SU-DHL-6 (cell line): ENCODE measurements at regions not wholly inside any gene's neighbourhood (a gene's known extent, or its start where the extent isn't known, plus 50 kb on each side); places are given as distances from the start of the nearest gene placed in this dataset.

Experiments used
- CTCF ChIP-seq: fragments of 200-600 bp; sonication (generic); IDR thresholded peaks from one replicate; pipeline ENCODE4 v1.5.1; 2017; ENCODE audit warnings: antibody characterized with exemption, mild to moderate bottlenecking, low read length, moderate library complexity; ENCODE audit not compliant: insufficient read depth, poor library complexity, severe bottlenecking
- EZH2phosphoT487 ChIP-seq: fragments of 200-600 bp; sonication (generic), shearing (Covaris generic); conservative IDR thresholded peaks from 2 replicates; pipeline ENCODE4 v1.6.1; 2018; ENCODE audit warnings: mild to moderate bottlenecking, antibody characterized with exemption, low read length, moderate library complexity, mixed read lengths

- no peak for TF ChIP-seq CTCF
- TF ChIP-seq EZH2phosphoT487: no peak
These were observed 143.4 kb downstream of the URI1 start for GRCh38 chr19:30085394-30085793.
